GM12891 (cell line): ENCODE measurements at regions not wholly inside any gene's neighbourhood (a gene's known extent, or its start where the extent isn't known, plus 50 kb on each side); places are given as distances from the start of the nearest gene placed in this dataset.
A peak's percentile ranks its signal among the peaks of the same experiment; 100 is the strongest.

Experiments
- DNase-seq: peaks from one replicate; pipeline ENCODE4 v3.0.0; 2011; ENCODE audit warnings: low spot score; ENCODE audit not compliant: insufficient read length
- FAIRE-seq: peaks from 2 replicates; lab custom pipeline; 2011; peaks lifted over from hg19 to GRCh38; lab: Jason Lieb, UNC
- PAX5 ChIP-seq: IDR thresholded peaks from 2 replicates; pipeline ENCODE4 v1.6.1; 2011; ENCODE audit warnings: low read length, moderate library complexity, mild to moderate bottlenecking; ENCODE audit not compliant: insufficient read depth, severe bottlenecking
- POLR2A ChIP-seq: IDR thresholded peaks from 2 replicates; pipeline ENCODE4 v1.6.1; 2011; ENCODE audit warnings: low read depth, low read length, control low read depth
- POLR2AphosphoS5 ChIP-seq: IDR thresholded peaks from 2 replicates; pipeline ENCODE4 v1.6.1; 2011; ENCODE audit warnings: low read depth, low read length, control low read depth
- POU2F2 ChIP-seq: IDR thresholded peaks from 2 replicates; pipeline ENCODE4 v1.6.1; 2011; ENCODE audit warnings: low read depth, mild to moderate bottlenecking, control low read depth, low read length, moderate library complexity
- SPI1 ChIP-seq: IDR thresholded peaks from 2 replicates; pipeline ENCODE4 v1.6.1; 2011; ENCODE audit warnings: low read depth, low read length, control low read depth
- TAF1 ChIP-seq: IDR thresholded peaks from 2 replicates; pipeline ENCODE4 v1.6.1; 2011; ENCODE audit warnings: low read depth, low read length, control low read depth

GRCh38 chr1:213675043-213675442, 312.7 kb upstream of the PROX1 start:
- FAIRE-seq: no peak
- no peak for TF ChIP-seq SPI1
- no peak for TF ChIP-seq POU2F2
- no peak for DNase-seq

- DNase-seq (no peak), FAIRE-seq (no peak)
- no peak for TF ChIP-seq POLR2AphosphoS5
- TF ChIP-seq POU2F2: no peak
- no peak for TF ChIP-seq SPI1
- no peak for TF ChIP-seq TAF1
- no peak for TF ChIP-seq PAX5
- TF ChIP-seq POLR2A: no peak
These were observed 311.0 kb upstream of the PROX1 start for GRCh38 chr1:213676736-213677135.

DNA sequence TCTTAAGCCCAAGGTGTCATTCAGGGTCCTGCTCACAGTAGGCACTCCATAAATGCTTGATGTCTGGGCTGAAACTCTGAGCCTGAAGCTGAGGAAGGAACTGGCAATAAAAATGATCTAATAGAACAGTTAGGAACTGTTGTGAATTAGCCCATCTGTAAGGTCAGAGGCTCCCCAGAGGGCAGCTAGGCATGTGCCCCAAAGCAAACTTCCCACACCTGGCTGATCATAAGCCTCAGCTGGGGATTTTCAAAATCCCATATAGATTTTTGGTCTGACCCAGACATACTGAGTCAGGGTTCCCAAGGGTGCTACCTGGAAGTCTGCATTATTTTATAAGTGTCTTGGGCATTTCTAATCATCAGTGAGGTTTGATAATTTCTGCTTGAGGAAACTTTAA, 309.4 kb upstream of the PROX1 start:
- FAIRE-seq (no peak), DNase-seq (no peak)
- TF ChIP-seq PAX5: no peak
- TF ChIP-seq TAF1: no peak
- TF ChIP-seq POLR2AphosphoS5: no peak
- TF ChIP-seq POLR2A: no peak
- no peak for TF ChIP-seq SPI1
- TF ChIP-seq POU2F2: no peak

DNA sequence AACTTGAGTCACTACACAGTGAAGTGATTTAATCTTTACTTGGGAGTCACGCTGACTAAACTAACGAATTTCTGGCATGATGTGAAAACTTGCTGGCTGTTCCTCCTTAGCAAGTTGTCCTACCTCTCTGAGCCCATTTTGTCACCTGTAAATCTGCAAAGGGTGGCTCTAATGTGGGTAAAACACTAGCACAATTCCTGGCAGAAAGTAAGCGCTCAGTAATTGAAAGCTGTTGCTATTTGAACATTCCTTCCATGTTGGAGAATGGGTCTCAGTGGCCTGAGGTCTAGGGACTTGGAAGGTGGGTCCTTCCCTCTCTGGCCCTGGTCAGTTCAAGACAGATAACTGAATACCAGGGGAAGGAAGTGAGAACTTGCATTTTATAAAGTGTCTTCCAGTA, 309.0 kb upstream of the PROX1 start:
- FAIRE-seq (no peak), DNase-seq (no peak)
- TF ChIP-seq POLR2A (no peak), TAF1 (no peak), POU2F2 (no peak), PAX5 (no peak), POLR2AphosphoS5 (no peak), SPI1 (no peak)

GRCh38 chr1:213679153-213679552, 308.6 kb upstream of the PROX1 start:
- DNase-seq (no peak), FAIRE-seq (peak; percentile 31)
- TF ChIP-seq POU2F2 (no peak), PAX5 (no peak), POLR2A (no peak), SPI1 (no peak), TAF1 (no peak), POLR2AphosphoS5 (no peak)

DNA sequence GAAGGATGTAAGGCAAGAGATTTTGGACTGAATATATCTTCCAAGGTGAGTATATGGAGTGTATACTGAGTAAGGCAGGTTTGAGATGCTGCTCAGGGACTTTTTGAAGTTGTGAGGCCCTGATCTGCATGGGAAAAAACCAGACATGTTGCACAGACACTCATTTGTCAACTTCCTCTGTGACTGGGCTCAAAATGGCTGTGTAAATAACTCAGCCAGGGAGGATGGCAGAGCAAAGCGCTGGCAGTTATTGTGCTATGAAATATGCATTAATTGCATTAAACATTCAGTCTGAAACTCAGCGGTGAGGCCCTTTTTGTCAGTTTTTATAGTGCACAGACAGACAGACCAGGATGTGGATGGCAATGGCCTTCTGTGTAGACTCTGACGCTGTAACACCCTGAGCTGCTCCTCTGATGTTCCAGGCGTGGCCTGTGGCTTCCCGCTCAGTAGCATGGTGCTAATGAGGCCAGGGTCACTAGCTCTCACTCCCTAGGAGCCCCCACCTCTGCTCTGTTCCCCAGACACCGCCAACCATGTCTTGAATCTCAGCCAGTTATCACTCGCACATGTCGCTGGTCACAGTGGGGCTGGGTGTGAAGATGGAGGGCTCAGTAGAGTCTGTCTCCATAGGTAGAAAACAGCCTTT, 307.0 kb upstream of the PROX1 start:
- DNase-seq (no peak), FAIRE-seq (no peak)
- TF ChIP-seq SPI1: no peak
- no peak for TF ChIP-seq PAX5
- TF ChIP-seq TAF1: no peak
- no peak for TF ChIP-seq POLR2AphosphoS5
- TF ChIP-seq POLR2A: no peak
- TF ChIP-seq POU2F2: no peak

GRCh38 chr1:213681788-213682340, 305.9 kb upstream of the PROX1 start:
- no peak for FAIRE-seq
- DNase-seq: no peak
- TF ChIP-seq SPI1 (no peak), POLR2AphosphoS5 (no peak), POLR2A (no peak), PAX5 (no peak), TAF1 (no peak), POU2F2 (no peak)

DNA sequence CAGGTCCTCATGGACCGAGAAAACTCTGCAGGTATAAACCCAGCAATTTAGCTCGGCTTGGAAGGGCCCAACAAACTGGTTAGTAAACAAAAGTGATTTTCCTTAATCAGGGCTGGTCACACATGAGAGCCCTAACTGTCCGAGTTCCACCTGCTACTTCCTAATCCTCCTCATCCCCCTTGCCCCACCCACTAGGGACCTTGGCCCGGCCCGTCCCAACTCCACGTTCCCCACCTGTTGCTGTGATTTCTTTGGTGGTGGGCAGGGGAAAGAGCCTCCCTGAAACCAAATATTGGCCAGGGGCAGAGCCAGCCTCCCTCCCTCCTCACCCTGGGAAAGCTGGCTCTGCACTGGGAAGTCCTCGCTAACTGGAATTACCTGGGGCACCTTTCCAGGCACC, 304.2 kb upstream of the PROX1 start:
- DNase-seq (no peak), FAIRE-seq (no peak)
- TF ChIP-seq TAF1 (no peak), POU2F2 (no peak), POLR2AphosphoS5 (no peak), PAX5 (no peak), POLR2A (no peak), SPI1 (no peak)

GRCh38 chr1:213684454-213684853, 303.3 kb upstream of the PROX1 start:
- no peak for TF ChIP-seq POLR2AphosphoS5
- TF ChIP-seq TAF1: no peak
- no peak for TF ChIP-seq POLR2A
- no peak for TF ChIP-seq PAX5
- no peak for TF ChIP-seq POU2F2
- TF ChIP-seq SPI1: no peak
- DNase-seq (no peak), FAIRE-seq (no peak)

- TF ChIP-seq POU2F2 (no peak), PAX5 (no peak), POLR2AphosphoS5 (no peak), TAF1 (no peak), POLR2A (no peak), SPI1 (no peak)
- DNase-seq: no peak
- FAIRE-seq: no peak
These were observed 301.7 kb upstream of the PROX1 start for GRCh38 chr1:213685992-213686582.
